Right lobe of liver (tissue), 6 donors: ENCODE measurements at regions not wholly inside any gene's neighbourhood (a gene's known extent, or its start where the extent isn't known, plus 50 kb on each side); places are given as distances from the start of the nearest gene placed in this dataset.

Source experiments
- ATAC-seq, 4 donors: fragments of 200-7000 bp; cut with Tn5 transposase; one replicate each; pipeline ENCODE4 v1.9.1; 2020; ENCODE audit warnings: mild to moderate bottlenecking in 4 of 4, moderate library complexity in 4 of 4
- DNase-seq, 3 donors: peaks; one replicate each; pipeline ENCODE4 v3.0.0-alpha.2; 2020
- H3K27ac ChIP-seq, 3 donors: fragments of 200-600 bp; one replicate each; pipeline ENCODE4 v1.8.0; 2022
- H3K27me3 ChIP-seq, 2 donors: fragments of 200-600 bp; one replicate each; pipeline ENCODE4 v1.8.0; 2022
- H3K36me3 ChIP-seq, 4 donors: fragments of 200-600 bp; sonication (generic) in 1 of 4; one replicate each; pipeline versions ENCODE4 v1.5.1 to v1.8.0; 2017 to 2022; ENCODE audit warnings: control low read depth in 1 of 4
- H3K4me1 ChIP-seq, 4 donors: fragments of 200-600 bp; sonication (generic) in 1 of 4; one replicate each; pipeline versions ENCODE4 v1.5.1 to v1.8.0; 2017 to 2022; ENCODE audit warnings: control low read depth in 1 of 4
- H3K4me3 ChIP-seq, 3 donors: fragments of 200-600 bp; one replicate each; pipeline ENCODE4 v1.8.0; 2022
- H3K9me3 ChIP-seq, 4 donors: fragments of 200-600 bp; sonication (generic) in 1 of 4; one replicate each; pipeline versions ENCODE4 v1.5.1 to v1.8.0; 2017 to 2022; ENCODE audit warnings: control low read depth in 1 of 4
- CTCF ChIP-seq, 4 donors: fragments of 200-600 bp in 3 of 4; fragments of 450-650 bp in 1 of 4; IDR thresholded peaks; one replicate each; pipeline versions ENCODE4 v1.5.1 to v1.8.0; 2016 to 2022; ENCODE audit warnings: antibody characterized with exemption in 4 of 4, mild to moderate bottlenecking in 2 of 4
- POLR2A ChIP-seq: fragments of 450-650 bp; IDR thresholded peaks from one replicate; pipeline ENCODE4 v1.6.1; 2017; ENCODE audit warnings: antibody characterized with exemption, mild to moderate bottlenecking
- WGBS: methylation state at CpG from one replicate; pipeline ENCODE4 v1.1.6; 2018; ENCODE audit warnings: low coverage, low lambda C conversion rate; ENCODE audit not compliant: insufficient coverage; ENCODE audit errors: missing lambda C conversion rate; 5-methylcytosine and 5-hydroxymethylcytosine counted together
- intact Hi-C, 2 donors: fragments of 100-400 bp; cut with DNase I; formaldehyde crosslinking; loops; one replicate each; pipeline versions ENCODE4 v1.11.2 to v1.14.1; 2022
- donor health status: DM: no; HTN: yes; CAD: no.
- donor health status: DM: no; HTN: no; CAD: no.
- donor health status: DM: no; HTN: no; CAD: no.
- donor health status: DM: no; HTN: yes; CAD: no.
- donor health status: DM: no; HTN: yes; CAD: no.

- intact Hi-C loops: no loop called here
- Histone ChIP-seq H3K27ac (no peak overlapping the region), H3K36me3 (no peaks in the 10 kb centered on the region), H3K4me1 (no peaks in the 10 kb centered on the region), H3K9me3 (no peaks in the 10 kb centered on the region), H3K27me3 (no peaks in the 10 kb centered on the region), H3K4me3 (no peak overlapping the region)
- TF ChIP-seq POLR2A: no peak
- TF ChIP-seq CTCF (IDR thresholded peaks at IDR 0.05): no peak
- WGBS: 66% methylated on average over 5 of the region's 6 CpGs
- DNase-seq: no peak
- ATAC-seq: no peak
Measured at GRCh38 chr3:194738254-194739093, 52.8 kb downstream of the FAM43A start.

- ATAC-seq (peak in 2 of 4 donors; percentile 27 to 41), DNase-seq (no peak)
- Histone ChIP-seq H3K9me3 (no peaks in the 10 kb centered on the region), H3K36me3 (no peaks in the 10 kb centered on the region), H3K27me3 (no peaks in the 10 kb centered on the region), H3K4me3 (no peak overlapping the region), H3K27ac (no peak overlapping the region), H3K4me1 (no peaks in the 10 kb centered on the region)
- TF ChIP-seq CTCF (IDR thresholded peaks at IDR 0.05): no peak
- no peak for TF ChIP-seq POLR2A
- intact Hi-C loops: no loop called here
- 54% methylated on average over 11 of the region's 11 CpGs for WGBS
Measured at GRCh38 chr3:194739498-194740284, 54.0 kb downstream of the FAM43A start.

GRCh38 chr3:194740859-194741491, 55.3 kb downstream of the FAM43A start:
- intact Hi-C loops: no loop called here
- peak in 2 of 4 donors; percentile 46 to 59 for ATAC-seq
- no peak for DNase-seq
- 40% methylated on average over 16 of the region's 16 CpGs for whole genome bisulfite sequencing
- TF ChIP-seq POLR2A: no peak
- no peak for TF ChIP-seq CTCF (IDR thresholded peaks at IDR 0.05)
- no peaks in the 10 kb centered on the region for H3K27me3 ChIP-seq
- no peaks in the 10 kb centered on the region for H3K9me3 ChIP-seq
- no peak overlapping the region for H3K4me3 ChIP-seq
- H3K4me1 ChIP-seq: no peaks in the 10 kb centered on the region
- H3K36me3 ChIP-seq: no peaks in the 10 kb centered on the region
- no peak overlapping the region for H3K27ac ChIP-seq

GRCh38 chr3:194741916-194742315, 56.2 kb downstream of the FAM43A start:
- Histone ChIP-seq H3K36me3 (no peaks in the 10 kb centered on the region), H3K27me3 (no peaks in the 10 kb centered on the region), H3K4me1 (no peaks in the 10 kb centered on the region), H3K4me3 (no peak overlapping the region), H3K9me3 (no peaks in the 10 kb centered on the region), H3K27ac (no peak overlapping the region)
- TF ChIP-seq CTCF (IDR thresholded peaks at IDR 0.05) (no peak), POLR2A (no peak)
- WGBS: 63% methylated on average over 7 of the region's 7 CpGs
- no peak for ATAC-seq
- DNase-seq: no peak
- intact Hi-C loops: no loop called here
